ENCODE measurements at regions not wholly inside any gene's neighbourhood (a gene's known extent, or its start where the extent isn't known, plus 50 kb on each side); places are given as distances from the start of the nearest gene placed in this dataset.

DNA sequence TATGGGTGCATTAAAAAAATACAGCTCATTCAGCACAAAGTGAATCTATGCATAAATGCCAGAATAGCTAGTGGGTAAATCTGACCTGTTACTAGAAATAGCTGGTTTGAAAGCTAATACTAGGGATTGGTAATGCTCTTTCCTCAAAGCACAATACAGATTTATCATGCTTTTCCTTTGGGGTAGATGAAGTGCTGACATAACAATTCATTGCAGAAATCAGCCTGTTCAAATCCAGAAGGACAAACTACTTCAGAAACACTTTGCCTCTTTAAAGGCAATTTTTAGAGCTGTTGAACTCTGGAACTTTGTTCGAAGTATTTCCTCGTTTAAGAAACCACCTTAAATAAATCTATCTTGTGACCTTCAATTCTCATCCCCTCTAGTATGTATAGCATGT lies 957.9 kb downstream of the ARAP2 start:
- TF ChIP-seq, protein P1, sequence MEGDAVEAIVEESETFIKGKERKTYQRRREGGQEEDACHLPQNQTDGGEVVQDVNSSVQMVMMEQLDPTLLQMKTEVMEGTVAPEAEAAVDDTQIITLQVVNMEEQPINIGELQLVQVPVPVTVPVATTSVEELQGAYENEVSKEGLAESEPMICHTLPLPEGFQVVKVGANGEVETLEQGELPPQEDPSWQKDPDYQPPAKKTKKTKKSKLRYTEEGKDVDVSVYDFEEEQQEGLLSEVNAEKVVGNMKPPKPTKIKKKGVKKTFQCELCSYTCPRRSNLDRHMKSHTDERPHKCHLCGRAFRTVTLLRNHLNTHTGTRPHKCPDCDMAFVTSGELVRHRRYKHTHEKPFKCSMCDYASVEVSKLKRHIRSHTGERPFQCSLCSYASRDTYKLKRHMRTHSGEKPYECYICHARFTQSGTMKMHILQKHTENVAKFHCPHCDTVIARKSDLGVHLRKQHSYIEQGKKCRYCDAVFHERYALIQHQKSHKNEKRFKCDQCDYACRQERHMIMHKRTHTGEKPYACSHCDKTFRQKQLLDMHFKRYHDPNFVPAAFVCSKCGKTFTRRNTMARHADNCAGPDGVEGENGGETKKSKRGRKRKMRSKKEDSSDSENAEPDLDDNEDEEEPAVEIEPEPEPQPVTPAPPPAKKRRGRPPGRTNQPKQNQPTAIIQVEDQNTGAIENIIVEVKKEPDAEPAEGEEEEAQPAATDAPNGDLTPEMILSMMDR (conservative IDR thresholded peaks at IDR 0.05): no peak
- H3K23me2 ChIP-seq (ENCODE audit: insufficient read length, low read depth, low read length, poor library complexity, severe bottlenecking): no peaks in the 10 kb centered on the region
- H2AK5ac ChIP-seq (ENCODE audit: insufficient read length, low read length): no peak overlapping the region
- H3K4me2 ChIP-seq (ENCODE audit: insufficient read depth, insufficient read length, low read length): no peak overlapping the region
- Mint-ChIP-seq H3K4me3 (no peak overlapping the region), H3K9me3 (no peaks in the 10 kb centered on the region), H3K27ac (no peak overlapping the region), H3K4me1 (no peaks in the 10 kb centered on the region), H3K36me3 (ENCODE audit: insufficient read depth in 1 of 3, low read depth in 3 of 3) (no peaks in the 10 kb centered on the region), H3K27me3 (ENCODE audit: low read depth) (no peaks in the 10 kb centered on the region)
- no peak overlapping the region for H3K56ac ChIP-seq (ENCODE audit: insufficient read length, low read depth, low read length)
- no peak overlapping the region for H3K18ac ChIP-seq (ENCODE audit: insufficient read length, low read depth, low read length)
- H3K9ac ChIP-seq (ENCODE audit: extremely low read depth, insufficient read length, low read length): no peak overlapping the region
- no peak overlapping the region for H3T11ph ChIP-seq (ENCODE audit: low read length)
- no peak overlapping the region for H2BK20ac ChIP-seq (ENCODE audit: low read depth, low read length, poor library complexity, severe bottlenecking)
- H3K4me1 ChIP-seq (ENCODE audit: insufficient read depth, low read length): no peaks in the 10 kb centered on the region
- H4K5ac ChIP-seq (ENCODE audit: insufficient read length, low read depth, low read length): no peak overlapping the region
- no peak overlapping the region for H4K8ac ChIP-seq (replicated peaks; ENCODE audit: insufficient read length, low read depth, low read length)
- no peaks in the 10 kb centered on the region for H3K79me2 ChIP-seq (ENCODE audit: insufficient read depth, low read length)
- H2BK12ac ChIP-seq (ENCODE audit: insufficient read length, low read depth, low read length): no peak overlapping the region
- no peak overlapping the region for H3K27ac ChIP-seq (ENCODE audit: insufficient read length, low read depth, low read length)
- H3K4ac ChIP-seq (ENCODE audit: low read depth, low read length): no peak overlapping the region
- no peak overlapping the region for H2BK120ac ChIP-seq (ENCODE audit: low read depth, low read length, poor library complexity, severe bottlenecking)
- H4K20me1 ChIP-seq (ENCODE audit: control insufficient read depth, insufficient read depth, insufficient read length): no peaks in the 10 kb centered on the region
- no peaks in the 10 kb centered on the region for H3K27me3 ChIP-seq (ENCODE audit: insufficient read depth, low read length)
- no peak overlapping the region for H3K14ac ChIP-seq (ENCODE audit: insufficient read depth, low read length)
- no peaks in the 10 kb centered on the region for H3K79me1 ChIP-seq (ENCODE audit: insufficient read depth, low read depth, low read length, poor library complexity, severe bottlenecking)
- no peak overlapping the region for H3K23ac ChIP-seq (ENCODE audit: insufficient read length, low read depth, low read length)
- no peak overlapping the region for H2AFZ ChIP-seq (ENCODE audit: low read length)
- H4K91ac ChIP-seq (ENCODE audit: insufficient read length, low read depth, low read length): no peak overlapping the region
- H3K9me3 ChIP-seq (ENCODE audit: control insufficient read depth, low read depth, low read length): no peaks in the 10 kb centered on the region
- H2BK15ac ChIP-seq (ENCODE audit: low read depth, low read length): no peak overlapping the region
- no peak overlapping the region for H2BK5ac ChIP-seq (ENCODE audit: insufficient read length, low read length)
- WGBS (ENCODE audit: extremely low coverage, insufficient read length, low lambda C conversion rate): no CpG with 5 or more reads among the region's 2 CpGs
- DNase-seq: no peak

Measured in H9 (cell line).